H1 (cell line): ENCODE measurements at regions not wholly inside any gene's neighbourhood (a gene's known extent, or its start where the extent isn't known, plus 50 kb on each side); places are given as distances from the start of the nearest gene placed in this dataset.

Experiments used
- EP300 ChIP-seq, 2 experiments: IDR thresholded peaks; 1 replicate in 1 of 2; 2 replicates in 1 of 2; pipeline ENCODE4 v1.6.1; 2011 to 2012; ENCODE audit warnings: low read depth in 2 of 2, low read length in 2 of 2, mild to moderate bottlenecking in 2 of 2, borderline replicate concordance in 1 of 2, inconsistent platforms in 1 of 2, moderate library complexity in 1 of 2
- FOSL1 ChIP-seq: IDR thresholded peaks from 2 replicates; pipeline ENCODE4 v1.6.1; 2011; ENCODE audit warnings: mild to moderate bottlenecking, low read depth, low read length, moderate library complexity; ENCODE audit not compliant: insufficient read depth

DNA sequence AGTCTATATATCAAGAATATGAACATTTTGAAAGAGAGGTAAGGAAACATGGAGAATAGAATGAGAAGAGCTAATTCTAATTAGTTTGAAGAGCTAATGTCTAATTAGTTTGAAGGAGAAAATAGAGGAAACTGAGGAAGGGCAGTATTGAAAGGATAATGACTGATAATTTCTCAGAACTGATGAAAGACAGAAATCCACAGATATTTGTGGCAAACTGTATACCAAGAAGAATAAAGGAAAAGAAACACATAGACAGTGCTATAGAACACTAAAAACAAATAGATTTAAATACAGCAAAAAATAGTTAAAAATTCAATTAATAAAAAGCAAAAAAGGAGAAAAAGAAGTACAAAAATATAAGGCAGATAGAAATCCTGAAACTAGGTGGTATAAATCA lies 354.4 kb downstream of the QKI start (continued):
- no peak for TF ChIP-seq FOSL1
- TF ChIP-seq EP300 (IDR thresholded peaks at IDR 0.05; ENCODE audit: borderline replicate concordance in 1 of 2, low read depth in 2 of 2, low read length in 2 of 2), result no peak
